PC-9 (cell line): ENCODE measurements at regions not wholly inside any gene's neighbourhood (a gene's known extent, or its start where the extent isn't known, plus 50 kb on each side); places are given as distances from the start of the nearest gene placed in this dataset.

Experiments
- BruUV-seq: library from RNA; stranded (reverse); fragments of 400-500 nt; replicated peaks from 2 replicates; lab custom pipeline; 2021; lab: Mats Ljungman, UMichigan
- CTCF ChIA-PET: fragments of 300-600 bp; sonication (Branson Sonifier 250); formaldehyde crosslinking; loops from one replicate; lab custom pipeline; 2022; ENCODE audit warnings: antibody characterized with exemption; lab: Charles Lee
- POLR2A ChIA-PET: fragments of 300-600 bp; sonication (Branson Sonifier 250); formaldehyde crosslinking; loops from one replicate; lab custom pipeline; 2022; ENCODE audit warnings: antibody characterized with exemption; ENCODE audit not compliant: unreplicated experiment; lab: Charles Lee
- DNase-seq, 2 experiments: peaks; one replicate each; pipeline versions ENCODE4 v3.0.0 to v3.0.0-alpha.2; 2015 to 2022; ENCODE audit warnings: mixed read lengths in 1 of 2
- H2AFZ ChIP-seq: fragments of 200-600 bp; sonication (generic); 2 replicates; pipeline ENCODE4 v1.8.1; 2017; ENCODE audit warnings: antibody characterized with exemption
- H3F3A ChIP-seq: fragments of 200-600 bp; sonication (generic); 2 replicates; pipeline ENCODE4 v1.8.1; 2017; ENCODE audit warnings: antibody characterized with exemption, mild to moderate bottlenecking, low read depth; ENCODE audit not compliant: insufficient read depth
- H3K27ac ChIP-seq: fragments of 200-600 bp; sonication (generic); 2 replicates; pipeline ENCODE4 v1.6.1; 2016; ENCODE audit warnings: mixed run types
- H3K27me3 ChIP-seq: fragments of 200-600 bp; sonication (generic); 2 replicates; pipeline ENCODE4 v1.6.1; 2016; ENCODE audit warnings: low read depth, mixed run types; ENCODE audit not compliant: insufficient read depth
- H3K36me3 ChIP-seq: fragments of 200-600 bp; sonication (generic); 2 replicates; pipeline ENCODE4 v1.6.1; 2016; ENCODE audit warnings: low read depth, mixed run types
- H3K4me1 ChIP-seq: fragments of 200-600 bp; sonication (generic); replicated peaks from 2 replicates; pipeline ENCODE4 v1.6.1; 2016; ENCODE audit warnings: mixed run types; ENCODE audit not compliant: insufficient read depth
- H3K4me2 ChIP-seq: fragments of 200-600 bp; sonication (generic); 2 replicates; pipeline ENCODE4 v1.6.1; 2017; ENCODE audit warnings: mixed run types
- H3K4me3 ChIP-seq: fragments of 200-600 bp; sonication (generic); 2 replicates; pipeline ENCODE4 v1.6.1; 2016; ENCODE audit warnings: mixed run types
- H3K79me2 ChIP-seq: fragments of 200-600 bp; sonication (generic); 2 replicates; pipeline ENCODE4 v1.6.1; 2017; ENCODE audit warnings: low read depth, mixed run types
- H3K9me2 ChIP-seq: fragments of 200-600 bp; sonication (generic); 2 replicates; pipeline ENCODE4 v1.8.1; 2017; ENCODE audit warnings: mild to moderate bottlenecking; ENCODE audit not compliant: insufficient read depth
- H3K9me3 ChIP-seq: fragments of 200-600 bp; sonication (generic); 2 replicates; pipeline ENCODE4 v1.8.1; 2016; ENCODE audit warnings: low read depth; ENCODE audit not compliant: insufficient read depth
- H4K20me1 ChIP-seq: fragments of 200-600 bp; sonication (generic); 2 replicates; pipeline ENCODE4 v1.8.1; 2017; ENCODE audit not compliant: insufficient read depth
- CTCF ChIP-seq: fragments of 200-600 bp; sonication (generic); conservative IDR thresholded peaks from 2 replicates; pipeline ENCODE4 v1.6.1; 2017; ENCODE audit warnings: mixed run types, antibody characterized with exemption, mild to moderate bottlenecking, moderate library complexity
- EZH2 ChIP-seq: fragments of 200-600 bp; sonication (generic); IDR thresholded peaks from 2 replicates; pipeline ENCODE4 v1.8.0; 2017; ENCODE audit warnings: antibody characterized with exemption, low read depth
- intact Hi-C: fragments of 100-400 bp; cut with micrococcal nuclease; formaldehyde crosslinking; loops from one replicate; pipeline ENCODE4 v1.10.0; 2022; ENCODE audit not compliant: unreplicated experiment

GRCh38 chr2:226619707-226620106 lies 179.9 kb downstream of the IRS1 start:
- no peaks in the 10 kb centered on the region for H3K27me3 ChIP-seq
- no peaks in the 10 kb centered on the region for H4K20me1 ChIP-seq
- H3K4me3 ChIP-seq, result no peak overlapping the region
- H3K4me2 ChIP-seq, result no peak overlapping the region
- H3K9me2 ChIP-seq, result 0 out of 2 replicates have a peak, but pooled peaks cover 4% of the 10 kb centered on the region
- no peak overlapping the region for H2AFZ ChIP-seq
- TF ChIP-seq CTCF (no peak), EZH2 (no peak)
- ChIA-PET CTCF (no interaction called here), POLR2A (no interaction called here)
- H3K27ac ChIP-seq, result no peak overlapping the region
- H3K79me2 ChIP-seq, result no peaks in the 10 kb centered on the region
- no peaks in the 10 kb centered on the region for H3K36me3 ChIP-seq
- intact Hi-C loops, result no loop called here
- H3K4me1 ChIP-seq, result peaks cover 8% of the 10 kb centered on the region; the same call in 1 of the 2 replicates
- no peaks in the 10 kb centered on the region for H3F3A ChIP-seq
- no peak for DNase-seq
- no peaks in the 10 kb centered on the region for H3K9me3 ChIP-seq
- no TSS peak for BruUV-seq

GRCh38 chr2:226618875-226619605 lies 180.6 kb downstream of the IRS1 start:
- CTCF ChIA-PET, result no interaction called here
- intact Hi-C loops, result no loop called here
- no peaks in the 10 kb centered on the region for H3K36me3 ChIP-seq
- H3K27me3 ChIP-seq, result no peaks in the 10 kb centered on the region
- no peak overlapping the region for H3K4me3 ChIP-seq
- H3K9me2 ChIP-seq, result 0 out of 2 replicates have a peak, but pooled peaks cover 4% of the 10 kb centered on the region
- H4K20me1 ChIP-seq, result no peaks in the 10 kb centered on the region
- no peak overlapping the region for H3K4me2 ChIP-seq
- no peak for DNase-seq
- no peak overlapping the region for H2AFZ ChIP-seq
- H3F3A ChIP-seq, result no peaks in the 10 kb centered on the region
- H3K79me2 ChIP-seq, result no peaks in the 10 kb centered on the region
- no TSS peak for BruUV-seq
- POLR2A ChIA-PET, result no interaction called here
- TF ChIP-seq EZH2, result no peak
- TF ChIP-seq CTCF, result no peak
- no peaks in the 10 kb centered on the region for H3K9me3 ChIP-seq
- no peak overlapping the region for H3K27ac ChIP-seq
- H3K4me1 ChIP-seq, result peaks cover 8% of the 10 kb centered on the region; the same call in 1 of the 2 replicates

GRCh38 chr2:226618544-226618874 lies 181.1 kb downstream of the IRS1 start:
- Histone ChIP-seq H3K27me3 (no peaks in the 10 kb centered on the region), H3K9me2 (0 out of 2 replicates have a peak, but pooled peaks cover 4% of the 10 kb centered on the region), H3K4me3 (no peak overlapping the region), H3K36me3 (no peaks in the 10 kb centered on the region), H3K4me1 (peaks cover 8% of the 10 kb centered on the region; the same call in 1 of the 2 replicates), H3K79me2 (no peaks in the 10 kb centered on the region), H2AFZ (no peak overlapping the region), H3F3A (no peaks in the 10 kb centered on the region), H4K20me1 (no peaks in the 10 kb centered on the region), H3K9me3 (no peaks in the 10 kb centered on the region), H3K4me2 (no peak overlapping the region), H3K27ac (no peak overlapping the region)
- BruUV-seq, result no TSS peak
- TF ChIP-seq CTCF (no peak), EZH2 (no peak)
- intact Hi-C loops, result no loop called here
- no peak for DNase-seq
- ChIA-PET POLR2A (no interaction called here), CTCF (no interaction called here)
